ENCODE measurements at regions not wholly inside any gene's neighbourhood (a gene's known extent, or its start where the extent isn't known, plus 50 kb on each side); places are given as distances from the start of the nearest gene placed in this dataset.

DNA sequence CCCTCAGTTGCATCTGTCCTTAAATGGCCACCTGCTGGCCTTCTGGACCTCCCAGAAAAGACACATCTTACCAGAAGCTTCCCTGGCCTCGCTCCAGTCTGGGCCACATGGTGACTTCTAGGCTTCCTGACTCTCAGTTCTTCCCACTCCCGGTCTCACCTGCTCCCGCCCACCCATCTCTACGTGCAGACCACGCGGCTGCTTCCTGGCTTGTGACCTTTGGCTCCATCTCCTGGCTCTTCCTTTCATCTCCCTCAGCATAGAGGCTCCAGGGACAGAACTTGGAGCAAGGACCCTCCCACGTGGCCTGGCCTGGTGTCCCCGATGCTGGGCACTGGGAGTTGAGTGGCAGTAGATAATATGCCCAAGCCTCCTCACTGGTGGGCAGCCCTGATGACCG lies 124.9 kb upstream of the IRF2BP2 start:
- no peaks in the 10 kb centered on the region for H4K20me1 ChIP-seq (ENCODE audit: control insufficient read depth, insufficient read depth, insufficient read length)
- H3K79me1 ChIP-seq (ENCODE audit: insufficient read depth, low read depth, low read length, poor library complexity, severe bottlenecking) = no peaks in the 10 kb centered on the region
- H2BK12ac ChIP-seq (ENCODE audit: insufficient read length, low read depth, low read length) = no peak overlapping the region
- no peak overlapping the region for H2BK20ac ChIP-seq (ENCODE audit: low read depth, low read length, poor library complexity, severe bottlenecking)
- no peak overlapping the region for H3K18ac ChIP-seq (ENCODE audit: insufficient read length, low read depth, low read length)
- H2BK15ac ChIP-seq (ENCODE audit: low read depth, low read length) = no peak overlapping the region
- H3K23ac ChIP-seq (ENCODE audit: insufficient read length, low read depth, low read length) = no peak overlapping the region
- no peak overlapping the region for H3K9ac ChIP-seq (ENCODE audit: extremely low read depth, insufficient read length, low read length)
- no peak overlapping the region for H3K27ac ChIP-seq (ENCODE audit: insufficient read length, low read depth, low read length)
- H4K91ac ChIP-seq (ENCODE audit: insufficient read length, low read depth, low read length) = no peak overlapping the region
- Mint-ChIP-seq H3K4me3 (no peak overlapping the region), H3K4me1 (peaks cover 34 to 36% of the 10 kb centered on the region in 2 experiments), H3K36me3 (ENCODE audit: insufficient read depth in 1 of 3, low read depth in 3 of 3) (no peaks in the 10 kb centered on the region), H3K27ac (peak overlapping the region in 1 of 3 experiments; percentile 5; a peak in 2 of 7 replicates), H3K27me3 (ENCODE audit: low read depth) (0 out of 2 replicates have a peak, but pooled peaks cover 5% of the 10 kb centered on the region), H3K9me3 (peaks cover 0 to 4% of the 10 kb centered on the region in 2 experiments; a peak in 1 of 5 replicates)
- no peak overlapping the region for H2BK5ac ChIP-seq (ENCODE audit: insufficient read length, low read length)
- no peak overlapping the region for H2AK5ac ChIP-seq (ENCODE audit: insufficient read length, low read length)
- H3K56ac ChIP-seq (ENCODE audit: insufficient read length, low read depth, low read length) = no peak overlapping the region
- no peaks in the 10 kb centered on the region for H3K27me3 ChIP-seq (ENCODE audit: insufficient read depth, low read length)
- no peaks in the 10 kb centered on the region for H3K23me2 ChIP-seq (ENCODE audit: insufficient read length, low read depth, low read length, poor library complexity, severe bottlenecking)
- no peak overlapping the region for H3K4ac ChIP-seq (ENCODE audit: low read depth, low read length)
- no peak overlapping the region for H3K4me2 ChIP-seq (ENCODE audit: insufficient read depth, insufficient read length, low read length)
- no peak overlapping the region for H4K8ac ChIP-seq (replicated peaks; ENCODE audit: insufficient read length, low read depth, low read length)
- H3T11ph ChIP-seq (ENCODE audit: low read length) = no peak overlapping the region
- no peak overlapping the region for H3K14ac ChIP-seq (ENCODE audit: insufficient read depth, low read length)
- DNase-seq = no peak
- H2AFZ ChIP-seq (ENCODE audit: low read length) = no peak overlapping the region
- H2BK120ac ChIP-seq (ENCODE audit: low read depth, low read length, poor library complexity, severe bottlenecking) = no peak overlapping the region
- H3K4me1 ChIP-seq (ENCODE audit: insufficient read depth, low read length) = no peaks in the 10 kb centered on the region
- no CpG with 5 or more reads among the region's 9 CpGs for WGBS (ENCODE audit: extremely low coverage, insufficient read length, low lambda C conversion rate)
- TF ChIP-seq, protein P1, sequence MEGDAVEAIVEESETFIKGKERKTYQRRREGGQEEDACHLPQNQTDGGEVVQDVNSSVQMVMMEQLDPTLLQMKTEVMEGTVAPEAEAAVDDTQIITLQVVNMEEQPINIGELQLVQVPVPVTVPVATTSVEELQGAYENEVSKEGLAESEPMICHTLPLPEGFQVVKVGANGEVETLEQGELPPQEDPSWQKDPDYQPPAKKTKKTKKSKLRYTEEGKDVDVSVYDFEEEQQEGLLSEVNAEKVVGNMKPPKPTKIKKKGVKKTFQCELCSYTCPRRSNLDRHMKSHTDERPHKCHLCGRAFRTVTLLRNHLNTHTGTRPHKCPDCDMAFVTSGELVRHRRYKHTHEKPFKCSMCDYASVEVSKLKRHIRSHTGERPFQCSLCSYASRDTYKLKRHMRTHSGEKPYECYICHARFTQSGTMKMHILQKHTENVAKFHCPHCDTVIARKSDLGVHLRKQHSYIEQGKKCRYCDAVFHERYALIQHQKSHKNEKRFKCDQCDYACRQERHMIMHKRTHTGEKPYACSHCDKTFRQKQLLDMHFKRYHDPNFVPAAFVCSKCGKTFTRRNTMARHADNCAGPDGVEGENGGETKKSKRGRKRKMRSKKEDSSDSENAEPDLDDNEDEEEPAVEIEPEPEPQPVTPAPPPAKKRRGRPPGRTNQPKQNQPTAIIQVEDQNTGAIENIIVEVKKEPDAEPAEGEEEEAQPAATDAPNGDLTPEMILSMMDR (conservative IDR thresholded peaks at IDR 0.05) = peak; percentile 18; the same call in 1 of the 3 replicates
- H3K79me2 ChIP-seq (ENCODE audit: insufficient read depth, low read length) = no peaks in the 10 kb centered on the region
- no peaks in the 10 kb centered on the region for H3K9me3 ChIP-seq (ENCODE audit: control insufficient read depth, low read depth, low read length)
- H4K5ac ChIP-seq (ENCODE audit: insufficient read length, low read depth, low read length) = no peak overlapping the region

Data from H9 (cell line).